NCI-H526 treated with DMSO at 0.1 percent for 48 hours (cell line): ENCODE measurements at regions not wholly inside any gene's neighbourhood (a gene's known extent, or its start where the extent isn't known, plus 50 kb on each side); places are given as distances from the start of the nearest gene placed in this dataset.
"Not testable (repeated sequence)": the region's sequence is repeated elsewhere in the genome, so short reads cannot be mapped to it uniquely, and the experiment has no call there.

Source experiments
- DNase-seq: peaks from one replicate; lab custom pipeline; 2025; lab: John Stamatoyannopoulos, UW

- no peak for DNase-seq
Observed at GRCh38 chr14:28323951-28324741, 442.4 kb upstream of the FOXG1 start.

DNA sequence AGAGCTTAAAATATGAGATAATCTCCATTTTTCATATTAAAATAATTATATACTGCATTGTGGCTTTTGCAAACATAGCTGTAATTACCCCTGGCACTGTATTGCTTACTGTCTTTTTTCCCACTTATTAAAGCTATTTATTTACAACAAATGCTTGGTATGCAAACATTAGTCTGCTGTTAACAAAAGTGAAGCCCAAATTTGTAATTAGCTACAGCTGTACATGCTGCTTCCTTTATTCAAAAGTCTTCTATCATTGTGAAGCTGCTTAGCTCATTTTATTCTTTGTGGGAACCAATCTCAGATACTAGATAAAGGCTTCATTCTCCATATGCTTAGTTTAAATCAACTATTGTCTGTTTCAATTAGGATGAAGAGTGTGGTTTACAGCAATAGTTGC lies 425.8 kb upstream of the FOXG1 start:
- DNase-seq: no peak

DNA sequence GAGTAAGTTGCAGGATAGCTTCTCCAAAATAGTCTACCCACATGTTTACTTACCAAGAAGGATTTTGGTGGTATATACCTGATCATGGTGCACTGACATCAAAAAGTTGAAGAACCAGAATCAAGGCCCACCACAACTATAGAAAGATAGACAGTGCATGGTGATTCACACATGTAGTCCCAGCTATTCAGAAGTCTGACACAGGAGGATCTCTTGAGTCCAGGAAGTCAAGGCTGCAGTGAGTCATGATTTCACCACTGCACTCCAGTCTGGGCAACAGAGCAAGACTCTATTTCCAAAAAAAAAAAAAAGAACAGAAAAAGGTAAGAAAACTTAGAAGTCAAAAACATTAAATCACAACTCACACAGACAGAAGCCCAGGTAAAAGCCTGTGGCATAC lies 422.2 kb upstream of the FOXG1 start:
- no peak for DNase-seq

DNA sequence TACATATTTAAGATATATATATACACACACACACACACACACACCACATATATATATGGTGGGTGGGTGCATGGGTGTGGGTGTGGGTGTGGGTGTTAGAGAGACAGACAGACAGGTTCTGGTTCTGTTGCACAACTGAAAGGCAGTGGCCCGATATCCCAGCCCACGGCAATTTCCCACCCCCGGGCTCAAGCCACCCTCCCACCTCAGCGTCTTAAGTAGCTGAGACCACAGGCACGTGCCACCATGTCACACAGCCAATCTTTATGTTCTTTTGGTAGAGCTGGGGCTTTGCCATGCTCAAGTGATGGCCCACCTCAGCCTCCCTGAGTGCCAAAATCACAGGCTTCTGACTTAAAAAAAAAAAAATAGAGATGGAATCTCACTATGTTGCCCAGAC lies 417.8 kb upstream of the FOXG1 start:
- DNase-seq: no peak

- DNase-seq: no peak
Observed at GRCh38 chr14:28356819-28357218, 409.8 kb upstream of the FOXG1 start.

GRCh38 chr14:28361486-28361885 lies 405.1 kb upstream of the FOXG1 start:
- no peak for DNase-seq

GRCh38 chr14:28365510-28365909 lies 401.1 kb upstream of the FOXG1 start:
- DNase-seq: no peak

GRCh38 chr14:28373721-28374120 lies 392.9 kb upstream of the FOXG1 start:
- no peak for DNase-seq

GRCh38 chr14:28375295-28375694 lies 391.3 kb upstream of the FOXG1 start:
- peak; percentile 7 for DNase-seq

DNA sequence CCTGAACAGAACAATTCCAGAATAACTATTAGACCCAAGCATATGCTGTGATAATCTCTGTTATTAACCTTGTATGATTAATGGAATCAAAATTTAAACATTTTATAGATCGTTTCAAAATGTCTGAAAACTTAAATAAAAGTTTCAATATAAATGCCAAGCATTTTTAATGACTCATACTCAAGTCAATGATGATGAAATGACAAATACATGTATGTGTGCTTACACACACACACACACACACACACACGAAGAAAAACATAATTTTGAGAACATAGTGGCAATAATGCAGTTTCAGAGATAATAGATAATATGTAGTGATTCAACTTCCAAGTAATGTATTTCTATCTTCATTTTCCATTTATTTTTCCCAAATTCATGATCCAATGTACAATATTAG lies 384.9 kb upstream of the FOXG1 start:
- DNase-seq: no peak

GRCh38 chr14:28382444-28383190 lies 384.0 kb upstream of the FOXG1 start:
- DNase-seq: no peak

GRCh38 chr14:28398506-28398905 lies 368.1 kb upstream of the FOXG1 start:
- no peak for DNase-seq

DNA sequence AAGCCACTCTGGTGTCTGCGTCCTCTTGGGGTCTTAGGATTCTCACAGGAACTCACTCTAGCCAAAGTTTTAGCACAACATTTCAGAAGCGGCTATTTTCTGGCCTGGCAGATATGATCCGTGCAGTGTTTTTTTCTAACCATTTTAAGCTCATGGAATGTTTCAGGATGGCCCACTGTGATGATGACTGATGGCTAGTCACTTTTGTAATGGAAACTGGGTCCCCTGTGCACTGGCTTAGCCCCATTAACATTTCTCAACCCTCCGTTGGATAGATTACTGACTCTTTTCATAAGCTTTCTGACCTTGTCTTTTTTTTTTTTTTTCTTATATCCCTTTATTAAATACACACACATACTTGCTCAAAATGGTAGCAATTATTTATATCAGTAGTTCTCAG lies 364.9 kb upstream of the FOXG1 start:
- not testable (repeated sequence) for DNase-seq

GRCh38 chr14:28406196-28406595 lies 360.4 kb upstream of the FOXG1 start:
- no peak for DNase-seq

DNA sequence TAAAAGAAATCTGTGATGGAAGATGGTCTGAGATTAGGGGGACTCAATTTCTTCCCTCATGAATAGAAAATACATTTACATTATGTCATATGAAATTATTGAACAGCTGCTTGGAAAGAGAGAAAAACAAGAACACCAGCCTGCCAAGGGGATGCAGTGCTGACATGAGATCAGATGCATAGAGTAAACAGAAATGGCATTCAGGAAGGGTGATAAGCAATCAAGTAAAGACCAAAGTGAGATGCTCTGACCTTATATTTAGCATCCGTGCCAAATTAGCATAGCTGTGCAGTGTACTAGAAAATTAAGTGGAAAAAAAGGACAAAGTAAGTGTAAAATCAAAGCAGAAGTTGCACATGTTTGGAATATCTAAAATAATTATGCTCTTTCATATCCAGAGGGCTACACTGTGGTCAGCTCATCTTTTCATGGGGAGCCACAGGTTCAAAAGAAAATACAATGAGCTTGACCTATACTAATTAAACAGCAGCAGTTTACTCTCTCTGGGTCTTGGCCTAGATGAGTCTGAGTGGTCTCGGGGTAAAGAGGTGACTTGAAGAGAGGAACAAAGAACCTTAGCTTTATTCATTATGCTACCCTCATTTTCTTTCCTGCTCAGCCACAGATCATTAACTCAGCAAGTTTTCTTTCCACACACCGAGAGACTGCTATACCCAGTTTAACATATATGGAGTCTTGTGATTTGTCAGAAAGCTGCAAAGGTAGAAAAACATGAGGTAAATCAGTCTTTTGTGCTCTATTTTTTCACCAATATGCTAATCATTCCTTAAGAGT lies 359.4 kb upstream of the FOXG1 start:
- DNase-seq: no peak

- no peak for DNase-seq
Observed at GRCh38 chr14:28407996-28408395, 358.6 kb upstream of the FOXG1 start.

GRCh38 chr14:28412077-28412476 lies 354.5 kb upstream of the FOXG1 start:
- no peak for DNase-seq

GRCh38 chr14:28426960-28427359 lies 339.6 kb upstream of the FOXG1 start:
- DNase-seq: no peak

DNA sequence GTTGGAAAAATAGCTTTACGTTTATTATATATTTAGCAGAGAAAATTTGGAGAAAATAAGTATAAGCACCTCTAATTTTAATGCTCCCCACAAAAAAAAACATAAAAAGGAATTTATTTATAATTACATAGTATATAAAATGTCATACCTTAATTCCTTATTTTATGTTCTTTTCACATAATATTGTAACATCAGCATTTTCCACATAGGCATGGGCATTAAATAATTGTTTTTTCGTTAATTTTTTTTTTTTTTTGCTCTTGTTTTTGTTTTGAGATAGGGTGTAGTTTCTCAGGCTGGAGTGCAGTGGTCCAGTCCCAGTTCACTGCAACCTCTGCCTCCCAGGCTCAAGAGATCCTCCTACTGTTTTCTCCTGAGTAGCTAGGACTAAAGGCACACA lies 329.8 kb upstream of the FOXG1 start:
- DNase-seq: no peak

- no peak for DNase-seq
Observed at GRCh38 chr14:28461389-28461788, 305.2 kb upstream of the FOXG1 start.

DNA sequence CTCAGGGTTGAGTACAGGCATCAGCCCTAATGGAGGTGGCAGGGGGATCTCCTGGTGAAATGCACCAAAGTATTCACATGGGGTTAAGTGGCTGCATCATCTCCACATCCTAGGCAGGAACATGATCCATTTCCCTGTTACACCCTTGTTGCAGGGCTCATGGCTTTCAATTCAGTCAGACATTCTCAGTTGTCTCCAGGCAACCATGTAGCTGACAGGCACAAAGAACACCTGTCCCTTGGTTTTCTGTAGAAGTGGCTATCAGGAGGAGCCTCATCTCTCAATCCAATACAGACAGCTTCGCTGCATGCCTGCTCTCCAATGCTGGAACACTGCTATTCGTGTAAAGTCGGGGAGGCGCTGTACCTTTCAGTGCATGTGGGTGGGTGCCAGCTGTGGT lies 299.0 kb upstream of the FOXG1 start:
- DNase-seq: no peak

- DNase-seq: no peak
Observed at GRCh38 chr14:28468191-28469151, 298.1 kb upstream of the FOXG1 start.
